Keratinocyte (primary cell): ENCODE measurements at regions not wholly inside any gene's neighbourhood (a gene's known extent, or its start where the extent isn't known, plus 50 kb on each side); places are given as distances from the start of the nearest gene placed in this dataset.

Source experiments
- DNase-seq: peaks from one replicate; pipeline ENCODE4 v3.0.0-alpha.2; 2011; ENCODE audit warnings: low read depth, missing footprints, low spot score
- FAIRE-seq: peaks from 2 replicates; lab custom pipeline; 2011; peaks lifted over from hg19 to GRCh38; lab: Jason Lieb, UNC
- H2AFZ ChIP-seq: 2 replicates; pipeline ENCODE4 v1.6.0; 2012; ENCODE audit warnings: low read length, control low read depth, inconsistent platforms; ENCODE audit not compliant: control insufficient read depth
- H3K27ac ChIP-seq: 2 replicates; pipeline ENCODE4 v1.5.1; 2011; ENCODE audit warnings: low read length; ENCODE audit not compliant: control insufficient read depth, insufficient read depth
- H3K27me3 ChIP-seq: 3 replicates; pipeline ENCODE4 v1.6.0; 2011; ENCODE audit warnings: low read length; ENCODE audit not compliant: control insufficient read depth, insufficient read depth; ENCODE audit errors: extremely low read depth
- H3K36me3 ChIP-seq, 2 experiments: 2 replicates in 1 of 2; 3 replicates in 1 of 2; pipeline ENCODE4 v1.5.1; 2011; ENCODE audit warnings: low read length in 2 of 2, mild to moderate bottlenecking in 1 of 2; ENCODE audit not compliant: control insufficient read depth in 2 of 2, insufficient read depth in 2 of 2; ENCODE audit errors: extremely low read depth in 1 of 2
- H3K4me1 ChIP-seq: 3 replicates; pipeline ENCODE4 v1.5.1; 2011; ENCODE audit warnings: low read length; ENCODE audit not compliant: control insufficient read depth, insufficient read depth; ENCODE audit errors: extremely low read depth
- H3K4me2 ChIP-seq: 3 replicates; pipeline ENCODE4 v1.6.0; 2011; ENCODE audit warnings: low read depth, low read length; ENCODE audit not compliant: control insufficient read depth, insufficient read depth; ENCODE audit errors: extremely low read depth
- H3K4me3 ChIP-seq, 3 experiments: fragments of 200-600 bp in 1 of 3; sonication (generic) in 1 of 3; 2 replicates in 2 of 3; 3 replicates in 1 of 3; pipeline ENCODE4 v1.5.1; 2011 to 2016; ENCODE audit warnings: low read length in 3 of 3, mild to moderate bottlenecking in 3 of 3, control low read depth in 2 of 3, inconsistent platforms in 1 of 3, low read depth in 1 of 3, mixed read lengths in 1 of 3, mixed run types in 1 of 3, moderate library complexity in 1 of 3; ENCODE audit not compliant: control insufficient read depth in 2 of 3, insufficient read depth in 2 of 3; ENCODE audit errors: extremely low read depth in 1 of 3
- H3K79me2 ChIP-seq: 2 replicates; pipeline ENCODE4 v1.6.0; 2012; ENCODE audit warnings: low read length; ENCODE audit not compliant: control insufficient read depth, insufficient read depth
- H3K9ac ChIP-seq: 3 replicates; pipeline ENCODE4 v1.6.0; 2011; ENCODE audit warnings: low read length; ENCODE audit not compliant: control insufficient read depth, insufficient read depth; ENCODE audit errors: extremely low read depth
- H3K9me1 ChIP-seq: 3 replicates; pipeline ENCODE4 v1.6.0; 2011; ENCODE audit warnings: low read length; ENCODE audit not compliant: control insufficient read depth, insufficient read depth; ENCODE audit errors: extremely low read depth
- H3K9me3 ChIP-seq: 2 replicates; pipeline ENCODE4 v1.5.1; 2012; ENCODE audit warnings: low read depth, low read length; ENCODE audit not compliant: control insufficient read depth
- H4K20me1 ChIP-seq: 3 replicates; pipeline ENCODE4 v1.6.0; 2011; ENCODE audit warnings: low read length; ENCODE audit not compliant: control insufficient read depth, insufficient read depth; ENCODE audit errors: extremely low read depth
- EZH2 ChIP-seq: IDR thresholded peaks from one replicate; pipeline ENCODE4 v1.6.1; 2012; ENCODE audit warnings: inconsistent platforms, mild to moderate bottlenecking, low read length, moderate library complexity
- dilution Hi-C: fragments of 300-500 bp; cut with MboI; formaldehyde crosslinking; loops from one replicate; pipeline ENCODE4 v1.7.0; 2020; ENCODE audit warnings: low sequenced_read_pairs; ENCODE audit not compliant: extremely low pct_ligation_motif_present
- TF ChIP-seq, protein P1 (sequence below), 3 experiments: IDR thresholded peaks in 1 of 3; conservative IDR thresholded peaks in 1 of 3; optimal IDR thresholded peaks in 1 of 3; 2 replicates in 2 of 3; 3 replicates in 1 of 3; pipeline versions ENCODE3 to v1.5.1; 2011; ENCODE audit warnings: low read length in 3 of 3, mild to moderate bottlenecking in 3 of 3, moderate library complexity in 2 of 3, control low read depth in 1 of 3, inconsistent platforms in 1 of 3; ENCODE audit not compliant: insufficient read depth in 2 of 3; ENCODE audit errors: extremely low read depth in 1 of 3

DNA sequence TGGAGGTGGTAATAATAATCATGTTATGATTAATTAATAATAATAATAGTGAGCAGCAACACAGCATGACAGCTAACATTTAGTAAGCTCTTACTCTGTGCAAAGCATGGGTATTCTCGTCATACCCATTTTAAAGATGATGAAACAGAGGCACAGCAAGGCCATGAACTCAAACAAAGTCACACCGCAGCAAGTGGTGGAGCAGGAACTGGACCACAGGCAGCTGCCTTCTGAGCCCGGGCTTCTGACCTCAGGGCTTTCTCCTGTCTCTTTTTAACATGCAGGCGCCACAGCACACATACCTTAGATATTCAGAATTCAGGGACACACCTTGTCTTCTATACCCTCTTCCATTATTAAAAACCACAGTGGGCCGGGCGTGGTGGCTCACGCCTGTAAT is 50.7 kb upstream of the SPATA12 start:
- peaks cover 42% of the 10 kb centered on the region for H3K4me1 ChIP-seq
- FAIRE-seq = no peak
- H3K27me3 ChIP-seq = no peaks in the 10 kb centered on the region
- H2AFZ ChIP-seq = no peak overlapping the region
- H3K36me3 ChIP-seq = no peaks in the 10 kb centered on the region
- no peaks in the 10 kb centered on the region for H3K9me1 ChIP-seq
- TF ChIP-seq, protein P1, sequence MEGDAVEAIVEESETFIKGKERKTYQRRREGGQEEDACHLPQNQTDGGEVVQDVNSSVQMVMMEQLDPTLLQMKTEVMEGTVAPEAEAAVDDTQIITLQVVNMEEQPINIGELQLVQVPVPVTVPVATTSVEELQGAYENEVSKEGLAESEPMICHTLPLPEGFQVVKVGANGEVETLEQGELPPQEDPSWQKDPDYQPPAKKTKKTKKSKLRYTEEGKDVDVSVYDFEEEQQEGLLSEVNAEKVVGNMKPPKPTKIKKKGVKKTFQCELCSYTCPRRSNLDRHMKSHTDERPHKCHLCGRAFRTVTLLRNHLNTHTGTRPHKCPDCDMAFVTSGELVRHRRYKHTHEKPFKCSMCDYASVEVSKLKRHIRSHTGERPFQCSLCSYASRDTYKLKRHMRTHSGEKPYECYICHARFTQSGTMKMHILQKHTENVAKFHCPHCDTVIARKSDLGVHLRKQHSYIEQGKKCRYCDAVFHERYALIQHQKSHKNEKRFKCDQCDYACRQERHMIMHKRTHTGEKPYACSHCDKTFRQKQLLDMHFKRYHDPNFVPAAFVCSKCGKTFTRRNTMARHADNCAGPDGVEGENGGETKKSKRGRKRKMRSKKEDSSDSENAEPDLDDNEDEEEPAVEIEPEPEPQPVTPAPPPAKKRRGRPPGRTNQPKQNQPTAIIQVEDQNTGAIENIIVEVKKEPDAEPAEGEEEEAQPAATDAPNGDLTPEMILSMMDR (optimal IDR thresholded peaks at IDR 0.05 in 1 of 3, IDR thresholded peaks at IDR 0.05 in 1 of 3, conservative IDR thresholded peaks at IDR 0.05 in 1 of 3; ENCODE audit: extremely low read depth in 1 of 3, insufficient read depth in 2 of 3, low read length in 3 of 3) = no peak
- no peak for TF ChIP-seq EZH2
- no peaks in the 10 kb centered on the region for H3K79me2 ChIP-seq
- no peaks in the 10 kb centered on the region for H4K20me1 ChIP-seq
- H3K9ac ChIP-seq = no peak overlapping the region
- dilution Hi-C loops = no loop called here
- no peaks in the 10 kb centered on the region for H3K9me3 ChIP-seq
- H3K4me3 ChIP-seq = no peak overlapping the region
- DNase-seq = no peak
- no peak overlapping the region for H3K4me2 ChIP-seq
- H3K27ac ChIP-seq = no peak overlapping the region

DNA sequence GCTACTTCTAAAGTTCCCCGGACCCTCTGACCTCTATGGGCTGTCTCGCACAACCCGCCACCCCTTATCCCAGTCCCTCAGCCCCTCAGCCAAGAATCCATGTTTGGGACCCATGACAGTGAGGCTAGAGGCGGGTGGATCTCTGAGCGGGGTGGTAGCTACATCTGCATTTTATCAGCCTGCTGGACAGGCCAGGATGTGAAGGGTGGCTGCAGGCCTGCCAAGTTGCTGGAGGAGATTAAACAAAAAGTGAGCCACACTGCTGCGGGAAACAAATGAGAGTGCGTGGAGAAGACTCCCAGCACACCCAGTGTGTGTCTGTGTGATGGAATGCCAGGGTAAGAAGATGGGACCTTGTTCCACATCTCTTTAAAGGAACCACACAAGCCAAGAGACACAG is 51.1 kb upstream of the SPATA12 start:
- Histone ChIP-seq H3K4me3 (no peak overlapping the region), H3K9ac (no peak overlapping the region), H3K9me1 (no peaks in the 10 kb centered on the region), H3K4me1 (peaks cover 41% of the 10 kb centered on the region), H3K79me2 (no peaks in the 10 kb centered on the region), H3K27me3 (no peaks in the 10 kb centered on the region), H3K9me3 (no peaks in the 10 kb centered on the region), H3K4me2 (no peak overlapping the region), H3K36me3 (no peaks in the 10 kb centered on the region), H3K27ac (no peak overlapping the region), H4K20me1 (no peaks in the 10 kb centered on the region), H2AFZ (no peak overlapping the region)
- DNase-seq (no peak), FAIRE-seq (no peak)
- no peak for TF ChIP-seq EZH2
- TF ChIP-seq, protein P1 (optimal IDR thresholded peaks at IDR 0.05 in 1 of 3, IDR thresholded peaks at IDR 0.05 in 1 of 3, conservative IDR thresholded peaks at IDR 0.05 in 1 of 3; ENCODE audit: extremely low read depth in 1 of 3, insufficient read depth in 2 of 3, low read length in 3 of 3) = no peak
- dilution Hi-C loops = no loop called here
